ENCODE measurements at regions not wholly inside any gene's neighbourhood (a gene's known extent, or its start where the extent isn't known, plus 50 kb on each side); places are given as distances from the start of the nearest gene placed in this dataset.
"Not testable (repeated sequence)": the region's sequence is repeated elsewhere in the genome, so short reads cannot be mapped to it uniquely, and the experiment has no call there.

GRCh38 chr20:61092251-61092650, 159.8 kb upstream of the CDH4 start:
- ChIA-PET CTCF (interaction anchor here (2.0 kb wide), 1 partner anchor 10 kb away, joined by 7 read pairs; no protein-coding TSS in a partner anchor), POLR2A (no interaction called here)
- DNase-seq (ENCODE audit: extremely low spot score), result no peak
- no peak for TF ChIP-seq CTCF (IDR thresholded peaks at IDR 0.05; ENCODE audit: control extremely low read depth, extremely low read depth, low read depth, missing control alignments)

GRCh38 chr20:61094581-61094980, 157.5 kb upstream of the CDH4 start:
- POLR2A ChIA-PET, result no interaction called here

GRCh38 chr20:61096463-61096862, 155.6 kb upstream of the CDH4 start:
- no peak for TF ChIP-seq CTCF (IDR thresholded peaks at IDR 0.05; ENCODE audit: control extremely low read depth, extremely low read depth, low read depth, missing control alignments)
- DNase-seq (ENCODE audit: extremely low spot score), result no peak
- ChIA-PET CTCF (no interaction called here), POLR2A (no interaction called here)

More at GRCh38 chr20:61094581-61094980, 157.5 kb upstream of the CDH4 start:
- no peak for DNase-seq (ENCODE audit: extremely low spot score)
- CTCF ChIA-PET, result no interaction called here
- TF ChIP-seq CTCF (IDR thresholded peaks at IDR 0.05; ENCODE audit: control extremely low read depth, extremely low read depth, low read depth, missing control alignments), result no peak

- POLR2A ChIA-PET, result no interaction called here
- DNase-seq (ENCODE audit: extremely low spot score), result no peak
- TF ChIP-seq CTCF (IDR thresholded peaks at IDR 0.05; ENCODE audit: control extremely low read depth, extremely low read depth, low read depth, missing control alignments), result no peak
- CTCF ChIA-PET, result no interaction called here
Measured at GRCh38 chr20:61099806-61100205, 152.3 kb upstream of the CDH4 start.

GRCh38 chr20:61100489-61100888, 151.6 kb upstream of the CDH4 start:
- CTCF ChIA-PET, result no interaction called here
- POLR2A ChIA-PET, result no interaction called here
- TF ChIP-seq CTCF (IDR thresholded peaks at IDR 0.05; ENCODE audit: control extremely low read depth, extremely low read depth, low read depth, missing control alignments), result no peak
- no peak for DNase-seq (ENCODE audit: extremely low spot score)

- CTCF ChIA-PET; POLR2A ChIA-PET; DNase-seq (ENCODE audit: extremely low spot score): not testable (repeated sequence)
Measured at GRCh38 chr20:61101321-61101720, 150.7 kb upstream of the CDH4 start.

- CTCF ChIA-PET, result no interaction called here
- POLR2A ChIA-PET, result no interaction called here
- DNase-seq (ENCODE audit: extremely low spot score), result no peak
- no peak for TF ChIP-seq CTCF (IDR thresholded peaks at IDR 0.05; ENCODE audit: control extremely low read depth, extremely low read depth, low read depth, missing control alignments)
Measured at GRCh38 chr20:61104232-61104631, 147.8 kb upstream of the CDH4 start.
